ENCODE measurements at regions not wholly inside any gene's neighbourhood (a gene's known extent, or its start where the extent isn't known, plus 50 kb on each side); places are given as distances from the start of the nearest gene placed in this dataset.

DNA sequence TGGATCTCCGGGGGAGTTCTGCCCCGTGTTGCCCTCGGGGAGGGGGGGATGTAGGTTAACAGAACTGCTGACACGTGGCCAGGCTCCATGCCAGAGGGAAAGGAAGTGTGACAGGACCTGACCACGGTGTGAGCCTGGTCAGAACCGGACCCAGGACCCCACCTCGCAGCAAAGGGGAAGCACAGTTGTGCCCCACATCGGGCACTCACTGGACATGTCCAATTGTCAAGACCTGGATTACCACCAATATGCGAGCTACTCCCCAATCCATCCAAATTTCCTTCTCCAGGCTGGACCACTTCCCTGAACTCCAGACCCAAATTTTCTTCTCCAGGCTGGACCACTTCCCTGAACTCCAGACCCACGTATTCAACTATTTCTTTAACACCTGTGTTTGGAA lies 78.8 kb upstream of the PIWIL1 start:
- no peak for DNase-seq

DNA sequence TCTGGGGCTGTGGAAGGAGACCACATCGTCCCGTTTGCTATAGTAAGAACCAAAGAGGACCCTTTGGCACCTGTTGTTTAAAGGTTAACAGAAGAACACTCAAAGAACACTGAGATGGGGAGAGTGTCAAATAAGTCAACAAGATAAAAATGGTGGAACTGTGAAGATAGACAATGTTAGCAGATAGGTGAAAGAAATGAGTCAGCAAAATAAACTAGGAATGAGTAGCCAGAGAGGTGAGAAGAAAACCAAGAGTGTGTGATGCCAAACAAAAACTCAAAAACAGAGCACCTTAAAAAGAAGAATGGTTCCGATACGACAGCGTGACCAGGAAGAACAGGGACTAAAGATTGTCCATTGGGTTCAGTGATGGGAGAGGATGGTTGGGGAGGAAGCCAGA lies 74.7 kb upstream of the PIWIL1 start:
- DNase-seq: no peak

DNA sequence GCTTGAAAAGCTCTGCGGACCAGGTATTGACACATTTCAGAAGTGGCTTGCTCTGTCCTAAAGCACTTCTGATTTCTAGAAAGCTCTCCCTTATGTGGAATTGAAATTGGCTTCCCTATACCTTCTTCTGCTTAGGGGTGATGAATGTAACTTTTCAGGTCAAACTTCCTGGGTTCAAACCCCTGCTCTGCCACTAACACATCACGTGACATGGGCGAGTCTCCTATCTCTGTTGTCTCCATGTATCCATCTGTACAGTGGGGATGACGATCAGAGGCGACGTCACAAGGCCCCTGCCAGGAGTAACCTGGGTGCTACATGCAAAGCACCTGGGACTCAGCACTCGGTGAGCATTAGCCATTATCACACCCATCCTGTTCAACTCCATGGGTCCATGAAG lies 73.7 kb upstream of the PIWIL1 start:
- no peak for DNase-seq

DNA sequence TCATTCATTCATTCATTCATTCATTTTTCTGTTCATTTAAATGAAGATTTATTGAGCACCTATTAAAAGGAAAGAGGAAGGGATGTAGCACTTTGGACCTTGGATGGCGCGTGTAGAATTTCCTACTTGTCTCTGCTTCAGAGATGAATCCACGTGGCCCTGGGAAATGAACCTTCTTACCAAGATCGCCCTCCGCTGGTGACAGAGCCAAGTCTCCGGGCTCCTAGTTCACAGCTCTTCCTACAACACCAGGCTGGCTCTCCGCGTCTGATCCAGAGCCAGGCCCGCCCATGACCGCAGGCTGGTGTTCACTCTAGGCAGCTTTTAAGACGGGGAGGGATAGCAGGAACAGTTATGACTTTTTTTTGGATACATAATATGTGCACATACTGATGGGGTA lies 70.9 kb upstream of the PIWIL1 start:
- no peak for DNase-seq

DNA sequence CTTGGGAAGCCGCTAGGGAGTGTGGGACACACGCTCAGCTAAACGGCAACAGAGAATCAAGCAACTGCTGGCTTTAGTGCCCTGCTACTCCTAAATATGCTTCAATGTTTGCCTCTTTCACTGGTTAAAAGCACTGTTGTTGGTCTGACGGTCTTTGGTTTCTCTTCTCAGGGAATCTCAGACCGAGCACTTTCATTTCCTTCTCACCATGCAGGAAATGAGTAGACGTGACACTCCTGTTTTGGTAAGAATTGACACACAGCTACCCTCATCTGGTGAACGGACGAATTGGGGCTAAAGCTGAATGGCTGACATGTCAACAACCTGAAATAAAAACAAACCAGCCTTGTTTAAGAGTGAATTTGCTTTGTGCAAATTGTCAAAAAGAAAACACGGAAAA lies 57.5 kb upstream of the PIWIL1 start:
- no peak for DNase-seq

DNA sequence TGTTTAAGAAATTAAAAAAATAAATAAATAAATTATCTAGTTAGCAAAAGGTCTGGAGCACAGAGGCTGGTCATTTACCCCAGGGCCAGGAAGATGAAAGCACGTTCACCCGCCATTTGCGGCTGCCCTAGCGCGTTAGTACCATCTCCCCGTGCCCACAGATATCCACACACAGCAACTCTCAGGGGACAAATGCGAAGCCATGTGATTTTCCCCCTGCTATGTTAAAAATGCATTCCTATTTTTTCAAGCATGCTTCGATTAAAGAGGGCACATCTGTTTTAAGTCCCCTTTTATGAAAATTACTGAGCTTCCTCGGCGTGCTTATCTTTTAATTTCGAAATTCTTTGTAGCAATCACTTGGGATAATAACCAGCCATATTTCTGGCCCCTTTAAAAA lies 56.9 kb upstream of the PIWIL1 start:
- DNase-seq: no peak

DNA sequence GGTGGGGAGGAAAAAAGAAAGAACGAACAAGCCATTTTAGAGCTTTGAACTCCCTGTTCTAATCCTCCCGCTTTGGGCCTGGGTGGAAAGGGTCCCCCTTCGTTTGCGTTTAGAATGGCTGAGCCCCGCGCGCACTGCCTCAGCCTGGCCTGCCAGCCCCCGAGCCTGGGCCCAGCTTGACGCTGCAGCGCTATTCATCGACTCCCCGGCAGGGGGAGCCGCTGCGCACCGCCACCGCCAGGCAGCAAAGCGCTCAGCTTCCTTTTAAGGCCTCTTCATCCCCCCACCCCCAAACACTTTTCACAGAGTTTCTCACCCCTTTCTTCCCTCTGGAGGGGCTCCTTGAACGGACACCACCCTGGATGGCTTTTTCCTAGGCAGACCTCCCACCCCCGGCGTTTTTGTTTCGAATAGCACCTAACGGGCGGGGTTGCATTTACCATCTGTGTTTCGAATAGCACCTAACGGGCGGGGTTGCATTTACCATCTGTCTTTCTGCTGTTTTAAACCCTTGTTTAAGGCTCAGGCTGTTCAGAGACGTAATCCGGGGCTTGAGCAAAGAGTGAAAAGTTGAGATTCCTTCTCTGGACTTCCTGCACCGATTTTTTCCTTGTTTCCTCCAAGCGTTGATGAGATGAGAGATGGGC lies 56.4 kb upstream of the PIWIL1 start:
- peak in 1 of 2 donors; percentile 9 for DNase-seq

DNA sequence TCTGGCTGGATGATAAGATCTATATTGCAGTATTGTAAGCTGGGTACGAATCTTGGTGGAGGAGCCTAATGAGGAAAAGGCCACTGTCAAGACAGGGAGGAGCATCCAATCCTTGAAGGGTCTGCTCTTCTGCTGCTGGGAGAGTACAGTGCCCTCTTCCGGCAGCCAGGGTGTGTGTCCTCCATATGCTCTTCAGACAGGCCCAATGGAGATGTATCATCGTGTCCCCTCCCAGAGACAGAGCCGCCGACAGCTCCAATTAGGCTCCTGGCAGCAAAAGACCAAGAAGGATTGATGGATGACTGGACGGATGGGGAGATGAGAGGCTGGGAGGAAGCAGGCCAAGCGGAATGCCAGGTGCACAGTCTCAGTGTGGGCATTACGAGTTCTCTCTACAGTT lies 51.6 kb upstream of the PIWIL1 start:
- DNase-seq: no peak

DNA sequence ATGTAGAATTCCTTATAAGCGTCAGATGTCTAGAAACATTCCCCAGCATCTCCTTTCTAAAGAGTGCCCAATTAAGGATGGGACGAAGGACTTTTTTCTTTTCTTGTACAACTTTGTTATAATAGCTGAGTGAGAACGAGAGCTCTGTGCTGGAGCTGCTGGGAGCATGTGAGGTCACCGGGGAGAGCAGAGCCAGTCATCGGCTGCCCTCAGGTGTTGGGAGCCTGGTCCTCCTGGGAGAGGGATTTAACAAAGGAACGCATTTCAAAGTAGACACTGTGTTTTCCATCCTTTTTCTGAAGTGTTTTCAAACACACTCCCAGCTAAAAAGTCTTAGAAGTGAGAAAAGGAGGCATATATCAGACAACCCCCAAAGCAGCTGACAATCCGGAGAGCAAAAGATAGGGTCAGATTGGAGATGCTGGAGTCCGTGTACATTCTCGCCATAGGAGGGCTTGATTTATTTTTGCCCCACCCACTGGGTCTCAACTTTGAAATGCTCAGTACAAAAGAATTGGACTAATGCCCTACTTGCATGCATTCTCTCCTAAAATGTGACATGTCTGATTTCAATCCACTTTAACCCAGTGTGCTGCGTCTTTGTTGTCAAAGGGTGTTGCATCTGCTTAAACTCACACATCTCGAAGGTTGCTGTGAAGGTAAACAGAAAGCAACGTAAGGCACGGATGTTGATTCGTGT lies 50.8 kb upstream of the PIWIL1 start:
- DNase-seq: no peak

Measured in right lung (tissue), 2 donors.